A673 (cell line): ENCODE measurements at regions not wholly inside any gene's neighbourhood (a gene's known extent, or its start where the extent isn't known, plus 50 kb on each side); places are given as distances from the start of the nearest gene placed in this dataset.

ENCODE experiments used
- BruUV-seq: library from RNA; stranded (reverse); fragments of 400-500 nt; replicated peaks from 2 replicates; lab custom pipeline; 2021; lab: Mats Ljungman, UMichigan
- CTCF ChIA-PET: fragments of 300-600 bp; sonication (Branson Sonifier 250); formaldehyde crosslinking; loops from one replicate; lab custom pipeline; 2022; ENCODE audit warnings: antibody characterized with exemption; lab: Charles Lee
- POLR2A ChIA-PET: fragments of 300-600 bp; sonication (Branson Sonifier 250); formaldehyde crosslinking; loops from one replicate; lab custom pipeline; 2022; ENCODE audit warnings: antibody characterized with exemption; ENCODE audit not compliant: low non-redundant PET; lab: Charles Lee
- DNase-seq: peaks from one replicate; pipeline ENCODE4 v3.0.0-alpha.2; 2015; ENCODE audit warnings: low spot score
- H3K27ac ChIP-seq: fragments of 200-600 bp; sonication (generic); 2 replicates; pipeline ENCODE4 v1.5.1; 2016; ENCODE audit warnings: mixed run types, low read depth, mild to moderate bottlenecking, mixed read lengths, antibody characterized with exemption, low read length; ENCODE audit not compliant: poor library complexity, severe bottlenecking
- H3K27me3 ChIP-seq: fragments of 200-600 bp; sonication (generic); replicated peaks from 2 replicates; pipeline ENCODE4 v1.6.1; 2017; ENCODE audit warnings: mixed run types, low read depth, mild to moderate bottlenecking, mixed read lengths, antibody characterized with exemption, low read length; ENCODE audit not compliant: insufficient read depth, poor library complexity
- H3K36me3 ChIP-seq: fragments of 200-600 bp; sonication (generic); 2 replicates; pipeline ENCODE4 v1.6.1; 2016; ENCODE audit warnings: mixed run types, mild to moderate bottlenecking, mixed read lengths, antibody characterized with exemption, low read length; ENCODE audit not compliant: insufficient read depth, poor library complexity, severe bottlenecking
- H3K4me1 ChIP-seq: fragments of 200-600 bp; sonication (generic); 2 replicates; pipeline ENCODE4 v1.6.1; 2017; ENCODE audit warnings: mixed run types, mild to moderate bottlenecking, mixed read lengths, antibody characterized with exemption, low read length; ENCODE audit not compliant: insufficient read depth, poor library complexity, severe bottlenecking
- H3K4me3 ChIP-seq: fragments of 200-600 bp; sonication (generic); 2 replicates; pipeline ENCODE4 v1.5.1; 2016; ENCODE audit warnings: low read depth, mixed run types, mild to moderate bottlenecking, mixed read lengths, low read length; ENCODE audit not compliant: poor library complexity, severe bottlenecking
- H3K9me3 ChIP-seq: fragments of 200-600 bp; sonication (generic); 2 replicates; pipeline ENCODE4 v1.6.1; 2016; ENCODE audit warnings: mixed run types, low read depth, mild to moderate bottlenecking, mixed read lengths, antibody characterized with exemption, low read length; ENCODE audit not compliant: poor library complexity, severe bottlenecking
- CTCF ChIP-seq: fragments of 300-800, 200-600 bp; sonication (generic); conservative IDR thresholded peaks from 2 replicates; pipeline ENCODE4 v1.5.1; 2017; ENCODE audit warnings: low read depth, mild to moderate bottlenecking, antibody characterized with exemption, low read length, moderate library complexity, mixed read lengths
- EZH2 ChIP-seq: fragments of 200-600 bp; sonication (generic); IDR thresholded peaks from 2 replicates; pipeline ENCODE4 v1.6.1; 2017; ENCODE audit warnings: borderline replicate concordance, low read depth, mild to moderate bottlenecking, mixed read lengths, antibody characterized with exemption, low read length; ENCODE audit not compliant: poor library complexity, severe bottlenecking
- intact Hi-C: fragments of 100-400 bp; cut with micrococcal nuclease; formaldehyde crosslinking; loops from one replicate; pipeline ENCODE4 v1.10.0; 2022; ENCODE audit not compliant: unreplicated experiment

GRCh38 chr15:26082221-26083109 lies 219.3 kb upstream of the ATP10A start:
- intact Hi-C loops: no loop called here
- POLR2A ChIA-PET: no interaction called here

GRCh38 chr15:26081758-26082220 lies 218.7 kb upstream of the ATP10A start:
- TSS peak; percentile 94 for BruUV-seq
- intact Hi-C loops: no loop called here
- DNase-seq: no peak
- CTCF ChIA-PET: no interaction called here
- no peak for TF ChIP-seq CTCF
- no peak overlapping the region for H3K27ac ChIP-seq
- no peaks in the 10 kb centered on the region for H3K36me3 ChIP-seq
- no peaks in the 10 kb centered on the region for H3K27me3 ChIP-seq
- H3K4me1 ChIP-seq: no peaks in the 10 kb centered on the region
- POLR2A ChIA-PET: no interaction called here
- no peak overlapping the region for H3K4me3 ChIP-seq
- H3K9me3 ChIP-seq: peaks cover 12% of the 10 kb centered on the region

More at GRCh38 chr15:26082221-26083109, 219.3 kb upstream of the ATP10A start:
- CTCF ChIA-PET: no interaction called here
- Histone ChIP-seq H3K27me3 (no peaks in the 10 kb centered on the region), H3K27ac (peak overlapping the region; percentile 67), H3K9me3 (peaks cover 16% of the 10 kb centered on the region), H3K36me3 (no peaks in the 10 kb centered on the region), H3K4me3 (peak overlapping the region; percentile 48), H3K4me1 (no peaks in the 10 kb centered on the region)
- no TSS peak for BruUV-seq
- TF ChIP-seq EZH2 (no peak), CTCF (no peak)
- DNase-seq: peak; percentile 85

GRCh38 chr15:26075770-26076169 lies 212.6 kb upstream of the ATP10A start:
- no TSS peak for BruUV-seq
- CTCF ChIA-PET: no interaction called here
- Histone ChIP-seq H3K4me1 (no peaks in the 10 kb centered on the region), H3K4me3 (no peak overlapping the region), H3K27me3 (no peaks in the 10 kb centered on the region), H3K27ac (no peak overlapping the region), H3K9me3 (peaks cover 42% of the 10 kb centered on the region), H3K36me3 (no peaks in the 10 kb centered on the region)
- DNase-seq: no peak
- no peak for TF ChIP-seq CTCF
- no peak for TF ChIP-seq EZH2
- intact Hi-C loops: no loop called here
- POLR2A ChIA-PET: no interaction called here
